ENCODE measurements at regions not wholly inside any gene's neighbourhood (a gene's known extent, or its start where the extent isn't known, plus 50 kb on each side); places are given as distances from the start of the nearest gene placed in this dataset.

- DNase-seq = no peak
Measured at GRCh38 chr3:78161736-78162135, 1121.8 kb downstream of the ROBO2 start.

- DNase-seq = no peak
Measured at GRCh38 chr3:78163379-78163778, 1123.5 kb downstream of the ROBO2 start.

- no peak for DNase-seq
Measured at GRCh38 chr3:78165876-78166275, 1126.0 kb downstream of the ROBO2 start.

GRCh38 chr3:78174821-78175220, 1134.9 kb downstream of the ROBO2 start:
- DNase-seq = no peak

- no peak for DNase-seq
Measured at GRCh38 chr3:78176869-78177268, 1137.0 kb downstream of the ROBO2 start.

- no peak for DNase-seq
Measured at GRCh38 chr3:78177780-78178179, 1137.9 kb downstream of the ROBO2 start.

GRCh38 chr3:78178209-78178608, 1138.3 kb downstream of the ROBO2 start:
- no peak for DNase-seq

- DNase-seq = no peak
Measured at GRCh38 chr3:78178740-78179363, 1139.0 kb downstream of the ROBO2 start.

- DNase-seq = no peak
Measured at GRCh38 chr3:78183906-78184599, 1144.2 kb downstream of the ROBO2 start.

- no peak for DNase-seq
Measured at GRCh38 chr3:78186404-78186803, 1146.5 kb downstream of the ROBO2 start.

GRCh38 chr3:78201091-78201490, 1161.2 kb downstream of the ROBO2 start:
- no peak for DNase-seq

- peak; percentile 31 for DNase-seq
Measured at GRCh38 chr3:78204977-78205376, 1165.1 kb downstream of the ROBO2 start.

GRCh38 chr3:78221300-78221699, 1181.4 kb downstream of the ROBO2 start:
- DNase-seq = no peak

- DNase-seq = no peak
Measured at GRCh38 chr3:78221796-78222195, 1181.9 kb downstream of the ROBO2 start.

GRCh38 chr3:78235841-78236240, 1195.9 kb downstream of the ROBO2 start:
- no peak for DNase-seq

GRCh38 chr3:78238811-78239210, 1198.9 kb downstream of the ROBO2 start:
- DNase-seq = no peak

- no peak for DNase-seq
Measured at GRCh38 chr3:78242724-78243123, 1202.8 kb downstream of the ROBO2 start.

GRCh38 chr3:78244136-78244535, 1204.2 kb downstream of the ROBO2 start:
- no peak for DNase-seq

GRCh38 chr3:78249294-78249693, 1209.4 kb downstream of the ROBO2 start:
- DNase-seq = no peak

GRCh38 chr3:78253860-78254259, 1214.0 kb downstream of the ROBO2 start:
- DNase-seq = no peak

- DNase-seq = no peak
Measured at GRCh38 chr3:78255403-78255802, 1215.5 kb downstream of the ROBO2 start.

- no peak for DNase-seq
Measured at GRCh38 chr3:78256123-78256522, 1216.2 kb downstream of the ROBO2 start.

GRCh38 chr3:78257951-78258530, 1218.1 kb downstream of the ROBO2 start:
- DNase-seq = no peak

- no peak for DNase-seq
Measured at GRCh38 chr3:78258798-78259197, 1218.9 kb downstream of the ROBO2 start.
